Activated CD4-positive, CD25-positive, alpha-beta regulatory T cell treated with anti-CD3 and anti-CD28 coated beads, Interleukin-2, amount 50 U/mL, for 24 hours (primary cell): ENCODE measurements at regions not wholly inside any gene's neighbourhood (a gene's known extent, or its start where the extent isn't known, plus 50 kb on each side); places are given as distances from the start of the nearest gene placed in this dataset.

Source experiments
- ATAC-seq, 2 donors: fragments of 150-1000 bp; cut with Tn5 transposase; one replicate each; pipeline ENCODE4 v1.10.0; 2021; ENCODE audit warnings: mild to moderate bottlenecking in 1 of 2, moderate library complexity in 1 of 2

DNA sequence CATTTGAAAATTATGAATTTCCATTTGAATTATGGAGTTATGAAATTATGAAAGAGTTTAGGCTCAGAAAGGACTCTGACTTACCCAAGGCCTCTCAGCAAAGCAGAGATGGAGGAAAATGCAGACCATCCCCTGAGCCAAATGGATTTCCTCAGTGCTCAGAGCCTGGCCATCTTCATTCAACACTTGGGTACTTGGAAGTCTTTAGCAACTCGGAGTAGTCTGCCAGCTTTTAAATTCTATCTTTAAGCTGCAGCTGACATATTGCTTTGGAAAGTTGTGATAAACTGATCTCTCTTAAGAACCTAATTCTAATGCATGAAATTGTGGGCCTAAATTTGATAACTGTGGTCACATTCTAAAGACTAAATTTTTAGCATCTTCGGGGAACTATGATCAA, 315.4 kb downstream of the SAMD5 start:
- no peak for ATAC-seq

DNA sequence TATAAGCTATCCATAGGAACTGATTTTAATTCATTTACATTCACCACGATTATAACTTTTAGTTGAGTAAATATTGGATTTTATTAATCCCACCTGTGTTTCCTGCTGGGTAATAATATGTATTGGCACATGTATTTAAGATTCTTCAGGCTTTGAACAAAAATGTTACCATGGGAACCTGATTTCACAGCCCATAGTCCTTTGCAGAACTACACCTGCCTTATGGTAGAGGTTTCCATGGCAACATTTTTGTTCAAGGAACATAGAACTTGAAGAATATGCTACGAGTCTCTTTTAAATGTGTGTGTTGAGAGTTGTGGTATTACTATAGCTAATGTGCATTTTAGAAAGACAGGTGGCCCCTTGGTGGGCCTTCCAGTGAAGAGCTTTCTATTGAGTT, 317.4 kb downstream of the SAMD5 start:
- ATAC-seq: no peak

DNA sequence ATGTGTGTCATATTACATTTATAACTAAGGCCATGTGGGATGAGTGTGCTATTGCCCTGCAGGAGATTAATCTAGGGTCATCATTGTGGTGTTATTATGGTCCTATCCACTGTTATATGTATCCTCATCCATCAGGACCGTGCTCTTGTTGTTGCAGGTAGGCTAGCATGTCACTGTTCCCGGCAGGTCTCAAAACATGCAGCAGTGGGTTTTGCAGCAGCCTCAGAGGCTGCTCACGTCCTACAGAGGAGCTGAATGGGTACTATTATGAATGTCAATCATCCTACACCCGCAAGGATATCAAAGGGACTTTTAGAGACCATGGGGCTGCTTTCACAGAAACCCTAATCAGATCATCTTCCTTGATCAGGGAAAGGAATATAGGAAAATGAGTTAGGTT, 318.2 kb downstream of the SAMD5 start:
- ATAC-seq: no peak

DNA sequence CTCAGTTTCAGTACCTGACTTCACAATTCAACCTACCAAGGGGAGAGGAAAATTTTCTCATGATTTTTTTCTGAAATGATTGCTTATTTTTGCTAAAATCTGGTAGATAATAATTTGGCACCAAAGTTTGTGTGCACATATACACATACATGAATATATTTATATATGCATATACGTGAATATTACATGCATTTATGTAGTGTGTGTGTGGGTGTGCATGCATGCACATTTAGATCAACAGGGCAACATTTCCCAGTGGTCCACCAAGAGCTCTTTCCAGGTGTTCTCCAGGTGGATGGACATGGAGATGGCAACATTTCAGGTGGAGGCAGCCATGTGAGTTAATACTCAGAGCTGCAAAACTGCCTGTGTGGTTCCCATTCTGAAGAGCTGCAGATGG, 320.9 kb downstream of the SAMD5 start:
- ATAC-seq: no peak

DNA sequence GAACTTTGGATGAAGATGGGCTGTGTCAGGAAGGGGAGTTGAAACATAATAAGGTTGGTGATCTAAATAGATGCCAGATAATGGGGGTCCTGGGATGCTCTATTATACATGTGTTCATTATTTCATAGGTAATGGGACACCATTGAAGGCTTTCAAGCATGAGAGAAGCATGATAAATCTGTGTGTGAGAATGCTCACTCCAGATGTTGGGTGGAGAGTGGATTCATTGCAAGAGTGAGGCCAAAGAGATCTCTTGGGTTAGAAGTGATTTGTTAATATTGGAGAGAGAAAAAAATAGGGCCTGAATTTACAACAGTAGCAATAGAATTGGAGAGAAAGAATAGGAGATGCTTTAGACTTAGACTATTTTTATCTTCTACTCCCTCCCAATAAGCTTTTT, 321.3 kb downstream of the SAMD5 start:
- no peak for ATAC-seq

DNA sequence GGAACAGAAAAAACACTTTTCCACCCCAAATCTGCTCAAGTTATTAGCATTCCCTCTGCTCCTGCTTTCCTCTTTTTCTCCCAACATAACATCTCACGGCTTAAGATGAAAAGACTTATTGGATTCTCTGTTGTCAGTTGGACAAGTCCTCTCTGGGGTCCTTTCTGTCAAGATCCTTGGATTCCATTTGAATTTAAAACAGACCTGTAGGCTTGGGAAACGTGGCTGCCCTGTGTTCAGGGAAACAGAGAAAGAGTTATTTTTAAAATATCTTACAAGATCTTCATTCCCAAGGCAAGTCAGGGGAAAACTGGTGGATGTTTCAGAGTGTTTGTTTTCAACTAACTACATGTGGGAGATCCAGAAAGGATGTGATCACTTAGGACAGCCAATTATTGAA, 322.9 kb downstream of the SAMD5 start:
- ATAC-seq: no peak

DNA sequence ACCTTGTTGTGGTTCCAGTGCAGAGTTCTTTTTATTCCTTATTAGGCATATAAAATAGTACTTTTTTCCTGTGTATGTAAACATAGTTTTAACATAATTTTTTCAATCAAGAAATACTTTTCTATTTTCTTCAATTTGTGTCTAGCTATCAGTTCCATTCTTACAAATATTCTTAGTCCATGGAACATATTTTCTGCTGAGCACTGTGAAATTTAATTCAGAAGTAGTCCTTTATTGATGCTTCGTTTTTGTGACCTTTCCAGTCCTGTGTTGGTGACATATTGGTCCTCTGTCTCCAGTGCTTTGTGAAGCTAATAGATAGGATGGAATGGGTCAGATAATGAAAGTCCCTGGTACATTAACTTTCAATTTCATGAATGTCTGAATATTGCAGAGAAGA, 325.1 kb downstream of the SAMD5 start:
- no peak for ATAC-seq

DNA sequence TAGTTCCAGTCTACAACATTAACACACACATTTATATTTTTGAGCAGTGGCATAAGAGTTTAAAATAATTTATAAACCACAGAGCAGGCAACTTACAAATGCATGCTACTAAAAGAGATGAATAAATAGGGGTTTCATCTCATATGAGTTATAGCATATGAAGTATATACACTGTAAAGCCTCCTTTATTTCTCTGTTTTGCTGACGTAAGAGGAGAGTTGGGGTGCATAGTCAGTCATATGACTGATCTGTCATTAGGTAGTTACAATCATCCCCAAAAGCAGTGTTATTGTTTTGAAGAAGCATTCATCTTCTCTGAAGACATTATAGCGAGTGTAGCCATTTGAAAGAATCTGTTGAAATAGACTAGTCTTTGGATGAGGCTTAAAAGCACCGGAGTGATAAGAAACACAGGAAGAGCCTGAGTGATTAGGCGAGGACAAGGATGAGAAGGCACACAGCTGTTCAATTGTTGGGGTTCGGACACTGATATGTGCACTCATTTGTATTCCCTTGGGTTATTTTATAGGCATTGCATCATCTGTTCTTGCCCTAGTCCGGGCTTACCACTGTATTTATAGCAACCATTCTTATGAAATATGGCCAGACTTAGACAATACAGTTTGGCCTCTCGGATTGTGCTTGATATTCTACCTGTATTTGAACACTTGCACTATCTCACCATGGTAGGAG, 325.7 kb downstream of the SAMD5 start:
- no peak for ATAC-seq

DNA sequence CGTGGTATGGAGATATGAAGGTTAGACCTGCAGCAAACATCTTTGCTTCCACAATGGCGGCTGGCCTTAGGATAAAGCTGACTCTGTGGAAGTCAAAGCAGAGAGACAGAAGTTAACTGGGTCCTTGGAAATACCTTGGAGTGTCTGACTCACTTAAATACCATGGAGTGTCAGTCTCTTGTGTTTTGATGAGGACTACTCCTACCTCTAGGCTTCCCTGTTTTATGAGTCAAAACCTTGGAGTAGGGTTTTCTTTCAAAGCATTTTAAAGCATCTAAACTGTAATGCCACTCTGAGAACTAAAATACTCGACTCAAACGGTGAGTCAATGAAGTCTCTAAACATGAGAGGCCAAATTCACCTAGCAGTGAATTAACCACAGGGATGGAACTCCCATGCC, 329.1 kb downstream of the SAMD5 start:
- no peak for ATAC-seq

DNA sequence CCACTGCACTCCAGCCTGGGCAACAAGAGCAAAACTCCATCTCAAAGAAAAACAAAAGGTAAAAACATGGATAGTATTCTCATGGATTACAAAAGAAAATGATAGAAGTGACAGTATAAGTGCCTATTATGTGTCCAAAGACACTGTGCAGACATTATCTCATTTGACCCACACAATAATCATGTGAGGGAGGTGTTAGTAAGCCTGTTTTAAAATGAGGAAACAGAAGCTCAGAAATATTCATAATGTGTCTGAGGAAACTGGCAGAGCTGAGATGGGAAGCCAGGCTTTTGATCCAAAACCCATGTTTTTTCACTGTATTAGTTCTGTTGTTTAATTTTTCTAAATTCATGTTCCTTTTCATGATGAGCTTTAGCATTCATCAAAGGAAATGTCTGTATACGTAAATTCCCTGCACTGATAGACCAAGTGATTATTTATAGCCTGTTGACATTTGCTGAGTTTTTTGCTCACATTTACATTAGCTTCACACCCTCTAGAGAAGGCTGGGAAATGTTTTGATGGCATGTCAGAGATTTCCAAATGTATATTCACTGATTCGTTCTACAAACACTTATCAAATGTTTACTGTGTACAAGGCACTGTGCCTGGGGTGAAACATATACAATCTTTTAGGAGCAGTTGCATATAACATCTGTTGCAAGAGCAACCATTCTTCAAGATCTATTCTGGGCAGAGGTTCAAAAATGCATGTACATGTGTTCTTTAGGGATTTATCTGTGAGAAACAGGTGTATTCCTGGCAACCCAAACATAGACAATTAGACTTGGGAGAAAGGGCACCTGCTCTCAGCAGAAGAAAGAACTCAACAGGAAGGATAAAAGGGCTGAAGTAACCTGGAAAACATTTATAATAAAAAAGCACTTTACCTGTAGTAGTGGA, 331.5 kb downstream of the SAMD5 start:
- no peak for ATAC-seq

DNA sequence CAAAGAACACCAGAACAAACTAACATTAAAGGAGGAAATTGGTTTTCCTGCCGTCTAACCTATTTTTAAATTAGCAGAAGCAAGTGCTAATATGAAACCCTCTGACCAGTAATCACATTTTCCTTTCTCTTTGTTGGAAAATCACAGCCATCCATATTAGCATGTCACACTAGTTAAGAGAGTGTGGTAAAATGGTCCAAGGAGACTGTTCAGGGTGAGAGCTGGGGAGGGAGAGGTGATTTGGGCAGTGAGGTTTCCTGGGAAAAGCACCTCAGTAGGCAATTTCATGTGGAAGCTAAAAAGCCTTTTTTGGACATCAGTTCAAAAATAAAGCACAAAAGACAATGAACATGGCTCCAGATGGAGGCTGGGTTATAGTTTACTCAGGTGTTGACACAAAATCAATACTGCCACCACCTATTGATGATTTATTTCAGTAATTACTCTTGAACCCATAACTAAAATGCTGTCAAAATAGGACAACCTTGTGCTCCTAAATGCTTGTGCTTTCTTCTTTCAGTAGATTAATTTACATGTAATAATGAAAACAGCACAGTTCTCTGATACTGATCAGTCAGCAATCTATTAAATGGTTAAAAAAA, 333.2 kb downstream of the SAMD5 start:
- ATAC-seq: no peak

DNA sequence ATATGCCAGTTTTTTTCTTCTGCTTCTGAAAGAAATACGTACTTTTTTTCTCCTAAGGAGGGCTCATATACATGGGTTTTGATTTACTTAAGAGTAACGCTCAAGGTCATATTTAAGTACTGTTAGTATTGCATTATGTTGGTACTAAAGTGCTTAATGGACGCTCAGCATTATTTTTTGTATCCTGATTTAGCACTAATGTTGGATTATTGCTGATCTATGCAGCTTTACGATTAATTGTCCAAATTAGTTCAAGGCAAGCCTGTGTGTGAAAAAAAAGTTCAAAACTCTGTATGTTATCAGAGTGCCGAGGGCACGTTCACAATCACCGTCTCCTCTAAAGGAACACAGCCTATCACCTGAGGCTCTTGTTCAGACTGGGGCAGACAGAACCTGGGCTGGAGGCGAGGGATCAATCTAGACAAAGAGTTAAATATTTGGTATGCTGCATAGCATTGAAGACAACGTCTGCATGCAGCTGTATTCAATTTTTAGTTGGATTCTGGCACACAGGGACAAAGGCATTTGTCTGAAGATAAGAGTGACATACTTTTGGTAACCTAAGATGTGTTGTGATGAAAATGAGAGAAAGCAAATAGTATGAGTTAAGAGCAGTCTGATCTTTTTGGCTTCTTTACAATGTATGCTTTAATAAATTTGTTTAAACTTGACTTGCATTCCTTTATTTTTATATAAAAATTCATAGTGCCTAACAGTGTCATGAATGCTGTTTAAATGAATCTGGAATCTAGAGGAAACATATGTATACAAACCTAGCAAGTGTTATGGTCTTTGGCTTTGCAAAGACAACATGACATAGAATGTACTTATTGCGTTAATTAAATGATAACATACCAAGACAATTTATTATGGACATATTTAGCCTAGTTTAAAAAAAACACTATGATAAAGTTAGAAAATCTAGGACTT, 341.2 kb downstream of the SAMD5 start:
- no peak for ATAC-seq

DNA sequence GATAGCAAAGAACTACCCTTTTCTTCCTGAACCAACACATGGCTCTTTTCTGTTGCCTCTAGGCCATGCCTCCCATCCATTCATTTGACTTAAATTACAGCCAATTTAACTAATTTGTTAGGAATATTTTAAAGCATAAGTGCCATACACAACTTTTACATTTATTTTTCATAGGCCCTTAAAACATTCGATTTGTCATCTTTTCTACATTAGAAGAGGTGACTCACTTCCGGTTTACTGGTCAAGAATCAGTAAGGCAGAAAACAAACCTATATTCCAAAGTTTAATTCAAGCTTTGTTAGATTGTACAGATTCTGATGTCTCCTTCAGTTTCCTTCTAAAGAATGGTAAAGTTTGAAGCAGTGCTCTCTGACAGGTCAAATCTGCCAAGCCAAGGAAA, 344.3 kb downstream of the SAMD5 start:
- ATAC-seq: no peak

DNA sequence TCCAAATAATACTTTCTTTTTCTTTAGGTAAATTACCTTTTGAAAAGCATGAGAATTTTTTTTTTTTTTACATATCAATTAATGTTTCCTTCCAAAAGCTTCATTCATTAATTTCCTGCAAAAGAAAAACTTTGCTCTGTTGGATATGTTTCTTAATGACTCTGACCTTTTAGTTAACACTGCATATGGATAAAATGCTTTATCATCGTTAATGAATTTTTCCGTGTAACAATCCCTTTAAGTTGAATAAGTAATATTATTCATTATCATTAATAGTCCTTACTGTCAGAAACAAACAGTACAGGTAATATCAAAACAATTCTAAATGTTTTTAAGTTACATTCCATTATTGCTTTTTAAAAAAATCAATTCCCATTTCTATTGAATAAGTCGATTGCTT, 345.1 kb downstream of the SAMD5 start:
- no peak for ATAC-seq

DNA sequence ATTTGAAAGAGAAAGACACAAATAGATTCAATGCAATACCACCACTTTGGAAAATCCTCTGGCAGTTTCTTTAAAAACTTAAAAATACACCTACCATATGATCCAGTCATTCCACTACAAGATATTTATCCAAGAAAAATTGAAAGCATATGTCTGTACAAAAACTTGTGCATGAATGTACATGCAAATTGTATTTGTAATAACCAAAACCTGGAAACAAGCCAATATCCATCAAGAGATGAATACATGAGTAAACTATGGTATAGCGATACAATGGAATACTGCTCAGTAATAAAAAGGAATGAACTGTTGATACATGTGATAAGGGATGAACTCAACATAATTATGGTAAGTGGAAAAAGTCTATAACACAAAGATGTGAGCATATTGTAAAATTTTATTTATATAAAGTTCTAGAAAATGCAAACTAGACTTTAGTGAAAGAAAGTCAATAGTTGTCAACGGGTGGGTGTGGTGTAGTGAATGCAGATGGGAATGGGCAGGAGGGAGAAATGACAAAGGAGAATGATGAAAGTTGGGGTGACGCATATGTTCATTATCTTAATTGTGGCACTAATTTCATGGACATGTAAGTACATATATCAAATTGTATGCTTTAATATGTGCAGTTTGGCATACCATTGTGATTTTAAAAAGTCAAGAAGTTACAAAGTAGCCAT, 347.5 kb downstream of the SAMD5 start:
- ATAC-seq: no peak

DNA sequence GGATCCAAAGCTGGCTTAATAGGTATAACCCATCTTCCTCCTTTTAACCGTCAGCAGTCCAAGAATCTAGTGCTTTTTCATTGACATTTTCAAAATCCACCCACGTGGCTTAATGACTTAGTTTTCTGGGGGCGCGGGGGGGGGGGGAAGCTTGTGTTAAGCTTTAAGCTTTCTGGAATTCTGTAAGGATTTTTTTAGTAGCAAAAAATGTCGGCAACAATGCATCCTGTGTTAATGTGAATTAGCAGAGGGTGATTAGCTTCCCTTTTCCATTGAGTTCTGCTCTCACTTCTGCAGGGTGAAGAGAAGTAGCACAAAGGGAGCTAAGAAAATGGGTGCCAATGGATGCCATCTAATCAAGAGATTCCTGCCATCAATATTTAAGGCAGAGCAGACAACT, 348.2 kb downstream of the SAMD5 start:
- no peak for ATAC-seq

DNA sequence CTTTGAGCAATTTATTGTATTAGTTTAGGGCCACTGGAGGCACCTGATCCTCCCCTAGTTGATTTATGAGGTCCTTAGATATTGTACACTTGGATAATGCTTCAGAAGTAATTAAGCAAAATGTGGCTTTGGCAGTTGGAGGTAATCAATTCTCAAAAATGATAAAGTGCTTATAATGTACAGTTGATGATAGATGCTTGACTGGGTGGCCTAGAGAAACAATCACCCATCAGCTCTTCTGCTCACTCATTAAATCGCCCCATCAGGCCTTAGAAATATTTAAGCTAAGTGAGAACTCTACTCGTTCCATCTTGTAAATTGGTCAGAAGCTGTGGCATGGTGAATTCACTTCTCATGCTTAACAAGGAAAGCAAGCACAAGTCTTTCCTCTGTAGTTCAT, 349.9 kb downstream of the SAMD5 start:
- no peak for ATAC-seq

DNA sequence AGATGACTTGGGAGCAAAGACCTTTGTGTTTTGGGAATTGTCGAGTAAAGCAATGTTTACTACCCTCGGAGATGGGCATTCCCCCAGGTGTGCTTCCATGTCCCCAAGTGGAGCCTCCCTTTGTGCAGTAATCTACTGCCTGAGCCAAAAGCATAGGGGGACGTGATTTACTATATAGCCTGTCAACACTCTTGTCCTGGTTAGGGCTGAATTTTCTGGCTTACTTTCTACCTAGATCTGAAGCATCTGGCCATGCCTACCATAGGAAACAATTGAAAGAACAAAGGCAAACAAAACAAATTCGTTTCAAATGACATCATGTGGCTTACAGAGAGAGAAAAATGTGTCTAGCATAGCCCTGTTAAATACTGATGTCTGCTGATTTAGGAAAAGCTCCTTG, 350.6 kb downstream of the SAMD5 start:
- no peak for ATAC-seq

DNA sequence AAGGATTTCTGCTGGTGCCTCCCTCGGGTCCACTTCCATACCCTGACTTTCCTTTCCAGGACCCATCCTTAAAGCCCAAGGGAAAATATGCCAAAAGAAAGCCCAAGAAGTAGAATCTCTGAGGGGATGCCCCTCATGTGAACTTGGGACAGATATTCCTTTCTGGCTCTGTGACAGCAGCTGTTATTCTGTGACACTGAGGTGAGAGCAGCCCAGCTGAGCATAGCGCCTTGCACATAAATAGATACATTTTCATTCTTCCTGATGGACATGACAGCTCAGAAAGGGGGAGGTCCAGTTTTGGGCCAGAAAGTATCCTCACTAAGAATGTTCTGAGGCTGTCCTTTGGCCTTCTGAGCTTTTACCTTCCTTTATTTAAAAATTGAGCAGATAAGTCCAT, 353.2 kb downstream of the SAMD5 start:
- no peak for ATAC-seq

DNA sequence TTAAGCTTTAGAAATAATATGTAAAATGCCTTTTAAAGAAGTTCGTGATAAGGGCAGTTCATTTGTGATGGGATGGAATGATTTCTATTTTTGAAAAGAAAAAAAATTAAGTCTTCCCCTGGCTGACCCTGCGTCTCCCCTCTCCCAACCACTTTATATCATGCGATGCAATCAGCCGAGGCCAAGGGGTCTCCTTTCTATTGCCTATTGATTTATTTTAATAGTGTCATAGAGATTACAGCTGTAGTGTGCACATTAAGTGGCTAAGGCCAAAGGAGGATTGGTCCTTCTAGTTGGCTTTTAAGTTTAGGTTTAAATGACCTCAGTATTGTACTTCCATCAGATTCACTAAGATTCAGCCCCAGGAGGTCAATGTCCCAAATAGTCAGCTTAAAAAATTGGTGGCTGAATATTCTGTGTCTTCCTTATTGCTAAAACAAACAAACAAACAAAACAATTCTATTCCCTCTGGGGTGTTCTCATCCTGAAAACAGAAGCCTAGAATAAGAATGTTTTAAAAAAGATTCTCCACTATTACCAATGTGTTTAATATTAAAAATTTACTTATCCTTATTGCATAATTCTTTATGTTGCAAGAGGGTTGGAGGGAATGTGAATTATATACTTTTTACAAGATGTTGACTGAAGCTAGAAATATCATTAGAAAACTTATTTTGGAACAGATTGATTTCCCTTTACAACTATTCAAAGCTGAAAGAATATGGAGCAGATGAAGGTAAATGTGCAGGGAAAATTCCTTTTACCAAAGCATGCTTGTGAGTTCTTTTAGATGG, 359.1 kb downstream of the SAMD5 start:
- ATAC-seq: no peak

DNA sequence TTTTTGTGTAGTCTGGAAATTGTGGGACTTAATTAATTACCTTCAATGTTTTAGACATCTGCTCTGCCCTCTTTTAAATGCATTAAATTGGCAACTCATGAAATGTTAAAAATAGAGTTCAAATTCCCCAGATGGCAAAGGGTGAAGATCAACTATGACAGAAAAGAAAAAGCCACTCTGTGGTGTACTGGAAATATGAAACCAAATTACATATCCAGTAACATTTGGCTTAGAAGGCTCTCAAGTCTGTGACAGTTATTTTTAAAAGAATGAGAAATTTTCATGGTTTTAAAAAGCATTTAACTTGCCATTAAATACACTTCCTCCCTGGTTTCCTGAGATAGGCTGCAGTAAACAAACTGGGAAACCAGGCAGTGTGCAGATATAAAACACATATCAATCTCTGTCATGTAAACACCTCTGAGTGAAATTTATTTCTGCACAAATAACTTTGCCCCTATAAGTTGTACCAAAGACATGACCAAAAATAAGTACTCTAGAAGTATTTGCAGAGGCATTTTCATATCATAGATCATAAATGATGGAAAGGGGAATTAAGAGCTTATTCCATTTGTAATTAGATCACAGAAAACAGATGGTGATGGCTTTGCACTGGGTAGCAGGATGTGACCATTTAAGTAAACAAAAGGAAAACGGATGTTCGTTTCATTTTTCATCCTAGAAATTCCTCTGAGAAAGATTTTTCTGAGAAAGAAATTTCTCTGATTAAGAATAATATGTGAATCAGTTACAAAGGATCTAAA, 360.1 kb downstream of the SAMD5 start:
- ATAC-seq: no peak
